Thoracic aorta (tissue), 2 donors: ENCODE measurements at regions not wholly inside any gene's neighbourhood (a gene's known extent, or its start where the extent isn't known, plus 50 kb on each side); places are given as distances from the start of the nearest gene placed in this dataset.

Experiments used
- ATAC-seq: fragments of 150-250 bp; one replicate; pipeline ENCODE4 v1.8.0; 2017; ENCODE audit warnings: low read depth; ENCODE audit not compliant: insufficient number of reproducible peaks, low FRiP score
- DNase-seq: peaks from one replicate; pipeline ENCODE4 v3.0.0-alpha.2; 2020; ENCODE audit warnings: low spot score
- H3K27ac ChIP-seq, 2 donors: fragments of 200-600 bp; sonication (generic); 1 replicate in 1 of 2; 2 replicates in 1 of 2; pipeline ENCODE4 v1.5.1; 2016; ENCODE audit warnings: mild to moderate bottlenecking in 2 of 2, moderate library complexity in 2 of 2
- H3K27me3 ChIP-seq: fragments of 200-600 bp; sonication (generic); replicated peaks from 2 replicates; pipeline ENCODE4 v1.6.0; 2016; ENCODE audit warnings: mild to moderate bottlenecking; ENCODE audit not compliant: insufficient read depth
- H3K36me3 ChIP-seq: fragments of 200-600 bp; sonication (generic); one replicate; pipeline ENCODE4 v1.5.1; 2016
- H3K4me1 ChIP-seq, 2 donors: fragments of 200-600 bp; sonication (generic); 1 replicate in 1 of 2; 2 replicates in 1 of 2; pipeline versions ENCODE4 v1.5.1 to v1.6.0; 2016; ENCODE audit warnings: low read depth in 2 of 2, mild to moderate bottlenecking in 1 of 2; ENCODE audit not compliant: control insufficient read depth in 1 of 2
- H3K4me3 ChIP-seq: fragments of 200-600 bp; sonication (generic); 2 replicates; pipeline ENCODE4 v1.5.1; 2016; ENCODE audit warnings: mild to moderate bottlenecking
- H3K9me3 ChIP-seq: fragments of 200-600 bp; sonication (generic); 2 replicates; pipeline ENCODE4 v1.5.1; 2016
- CTCF ChIP-seq: fragments of 200-600 bp; sonication (generic); IDR thresholded peaks from one replicate; pipeline ENCODE4 v1.5.1; 2019; ENCODE audit warnings: antibody characterized with exemption

GRCh38 chr13:40344270-40345148 lies 321.9 kb downstream of the FOXO1 start:
- Histone ChIP-seq H3K36me3 (no peaks in the 10 kb centered on the region), H3K9me3 (no peaks in the 10 kb centered on the region), H3K4me1 (peaks cover 0 to 4% of the 10 kb centered on the region in 2 donors), H3K4me3 (no peak overlapping the region), H3K27me3 (no peaks in the 10 kb centered on the region), H3K27ac (no peak overlapping the region)
- DNase-seq (no peak), ATAC-seq (no peak)
- no peak for TF ChIP-seq CTCF

- no peaks in the 10 kb centered on the region for H3K36me3 ChIP-seq
- no peak overlapping the region for H3K4me3 ChIP-seq
- TF ChIP-seq CTCF = no peak
- H3K27ac ChIP-seq = no peak overlapping the region
- no peak for DNase-seq
- no peaks in the 10 kb centered on the region for H3K9me3 ChIP-seq
- ATAC-seq = no peak
- H3K27me3 ChIP-seq = no peaks in the 10 kb centered on the region
- peaks cover 0 to 4% of the 10 kb centered on the region in 2 donors for H3K4me1 ChIP-seq
Observed at GRCh38 chr13:40345149-40345514, 321.3 kb downstream of the FOXO1 start.

GRCh38 chr13:40345654-40346372 lies 320.6 kb downstream of the FOXO1 start:
- no peak for DNase-seq
- Histone ChIP-seq H3K27ac (no peak overlapping the region), H3K9me3 (no peaks in the 10 kb centered on the region), H3K27me3 (no peaks in the 10 kb centered on the region), H3K36me3 (no peaks in the 10 kb centered on the region), H3K4me1 (peaks cover 0 to 4% of the 10 kb centered on the region in 2 donors), H3K4me3 (no peak overlapping the region)
- TF ChIP-seq CTCF = no peak
- ATAC-seq = no peak

GRCh38 chr13:40346592-40346991 lies 319.8 kb downstream of the FOXO1 start:
- no peak overlapping the region for H3K27ac ChIP-seq
- peaks cover 0 to 7% of the 10 kb centered on the region in 2 donors for H3K4me1 ChIP-seq
- no peak for TF ChIP-seq CTCF
- no peak overlapping the region for H3K4me3 ChIP-seq
- no peaks in the 10 kb centered on the region for H3K9me3 ChIP-seq
- no peaks in the 10 kb centered on the region for H3K36me3 ChIP-seq
- ATAC-seq = no peak
- DNase-seq = no peak
- H3K27me3 ChIP-seq = no peaks in the 10 kb centered on the region

- DNase-seq (no peak), ATAC-seq (no peak)
- H3K9me3 ChIP-seq = no peaks in the 10 kb centered on the region
- H3K27me3 ChIP-seq = no peaks in the 10 kb centered on the region
- H3K4me1 ChIP-seq = peaks cover 6 to 23% of the 10 kb centered on the region in 2 donors
- no peak for TF ChIP-seq CTCF
- no peak overlapping the region for H3K4me3 ChIP-seq
- no peaks in the 10 kb centered on the region for H3K36me3 ChIP-seq
- no peak overlapping the region for H3K27ac ChIP-seq
Observed at GRCh38 chr13:40348096-40348679, 318.3 kb downstream of the FOXO1 start.
